ENCODE measurements at regions not wholly inside any gene's neighbourhood (a gene's known extent, or its start where the extent isn't known, plus 50 kb on each side); places are given as distances from the start of the nearest gene placed in this dataset.

DNA sequence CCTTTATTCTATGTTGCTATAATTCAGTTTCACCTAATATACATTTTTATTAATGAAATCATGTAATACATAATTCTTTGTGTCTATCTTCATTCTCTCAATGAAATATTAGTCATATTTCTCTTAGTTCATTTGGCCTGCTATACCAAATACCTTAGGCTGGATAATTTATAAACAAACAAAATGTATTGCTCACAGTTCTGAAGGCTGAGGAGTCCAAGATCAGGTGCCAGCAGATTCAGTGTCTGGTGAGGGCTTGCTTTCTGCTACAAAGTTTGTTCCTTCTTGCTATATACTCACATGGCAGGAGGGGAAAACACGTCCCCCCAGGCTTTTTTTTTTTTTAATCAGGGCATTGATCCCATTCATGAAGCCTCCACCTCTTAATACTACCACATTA is 143.4 kb upstream of the GRB10 start:
- no peaks in the 10 kb centered on the region for H3K36me3 ChIP-seq
- DNase-seq: no peak
- no peaks in the 10 kb centered on the region for H3K4me1 ChIP-seq
- no peak overlapping the region for H3K27ac ChIP-seq
- no peaks in the 10 kb centered on the region for H3K9me3 ChIP-seq
- TF ChIP-seq POLR2A (IDR thresholded peaks at IDR 0.05): no peak
- TF ChIP-seq, protein P1, sequence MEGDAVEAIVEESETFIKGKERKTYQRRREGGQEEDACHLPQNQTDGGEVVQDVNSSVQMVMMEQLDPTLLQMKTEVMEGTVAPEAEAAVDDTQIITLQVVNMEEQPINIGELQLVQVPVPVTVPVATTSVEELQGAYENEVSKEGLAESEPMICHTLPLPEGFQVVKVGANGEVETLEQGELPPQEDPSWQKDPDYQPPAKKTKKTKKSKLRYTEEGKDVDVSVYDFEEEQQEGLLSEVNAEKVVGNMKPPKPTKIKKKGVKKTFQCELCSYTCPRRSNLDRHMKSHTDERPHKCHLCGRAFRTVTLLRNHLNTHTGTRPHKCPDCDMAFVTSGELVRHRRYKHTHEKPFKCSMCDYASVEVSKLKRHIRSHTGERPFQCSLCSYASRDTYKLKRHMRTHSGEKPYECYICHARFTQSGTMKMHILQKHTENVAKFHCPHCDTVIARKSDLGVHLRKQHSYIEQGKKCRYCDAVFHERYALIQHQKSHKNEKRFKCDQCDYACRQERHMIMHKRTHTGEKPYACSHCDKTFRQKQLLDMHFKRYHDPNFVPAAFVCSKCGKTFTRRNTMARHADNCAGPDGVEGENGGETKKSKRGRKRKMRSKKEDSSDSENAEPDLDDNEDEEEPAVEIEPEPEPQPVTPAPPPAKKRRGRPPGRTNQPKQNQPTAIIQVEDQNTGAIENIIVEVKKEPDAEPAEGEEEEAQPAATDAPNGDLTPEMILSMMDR (IDR thresholded peaks at IDR 0.05 in 4 of 5, conservative IDR thresholded peaks at IDR 0.05 in 1 of 5): no peak
- no peak for ATAC-seq
- intact Hi-C loops (cut with DNase I; ENCODE audit: low total_unique reads): no loop called here
- H3K4me3 ChIP-seq: no peak overlapping the region
- in situ Hi-C loops (cut with MboI; ENCODE audit: low sequenced_read_pairs in 4 of 4): no loop called here
- H3K27me3 ChIP-seq: no peaks in the 10 kb centered on the region

DNA sequence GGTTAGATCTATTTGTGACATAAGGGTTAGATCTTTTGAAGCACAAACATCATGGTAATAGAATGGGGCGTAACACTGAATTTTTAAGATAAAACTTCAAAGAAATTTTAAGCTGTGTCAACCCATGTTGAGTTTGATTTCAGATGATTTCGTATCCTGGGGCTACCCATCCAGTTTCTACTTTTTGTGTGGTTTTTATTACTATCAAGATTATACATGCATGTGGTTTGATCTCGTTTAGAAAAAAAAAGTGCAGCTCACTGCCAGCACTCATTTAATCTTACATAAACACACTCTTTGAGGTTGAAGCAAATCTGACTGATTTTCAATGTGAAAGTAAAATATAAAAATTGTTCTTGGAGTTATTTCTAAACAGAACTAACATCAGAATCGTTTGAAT is 140.8 kb upstream of the GRB10 start:
- Histone ChIP-seq H3K4me1 (no peaks in the 10 kb centered on the region), H3K27ac (no peak overlapping the region), H3K36me3 (no peaks in the 10 kb centered on the region), H3K9me3 (no peaks in the 10 kb centered on the region), H3K27me3 (no peaks in the 10 kb centered on the region), H3K4me3 (no peak overlapping the region)
- intact Hi-C loops (cut with DNase I; ENCODE audit: low total_unique reads): no loop called here
- TF ChIP-seq, protein P1 (IDR thresholded peaks at IDR 0.05 in 4 of 5, conservative IDR thresholded peaks at IDR 0.05 in 1 of 5): no peak
- TF ChIP-seq POLR2A (IDR thresholded peaks at IDR 0.05): no peak
- DNase-seq: no peak
- ATAC-seq: no peak
- in situ Hi-C loops (cut with MboI; ENCODE audit: low sequenced_read_pairs in 4 of 4): no loop called here

DNA sequence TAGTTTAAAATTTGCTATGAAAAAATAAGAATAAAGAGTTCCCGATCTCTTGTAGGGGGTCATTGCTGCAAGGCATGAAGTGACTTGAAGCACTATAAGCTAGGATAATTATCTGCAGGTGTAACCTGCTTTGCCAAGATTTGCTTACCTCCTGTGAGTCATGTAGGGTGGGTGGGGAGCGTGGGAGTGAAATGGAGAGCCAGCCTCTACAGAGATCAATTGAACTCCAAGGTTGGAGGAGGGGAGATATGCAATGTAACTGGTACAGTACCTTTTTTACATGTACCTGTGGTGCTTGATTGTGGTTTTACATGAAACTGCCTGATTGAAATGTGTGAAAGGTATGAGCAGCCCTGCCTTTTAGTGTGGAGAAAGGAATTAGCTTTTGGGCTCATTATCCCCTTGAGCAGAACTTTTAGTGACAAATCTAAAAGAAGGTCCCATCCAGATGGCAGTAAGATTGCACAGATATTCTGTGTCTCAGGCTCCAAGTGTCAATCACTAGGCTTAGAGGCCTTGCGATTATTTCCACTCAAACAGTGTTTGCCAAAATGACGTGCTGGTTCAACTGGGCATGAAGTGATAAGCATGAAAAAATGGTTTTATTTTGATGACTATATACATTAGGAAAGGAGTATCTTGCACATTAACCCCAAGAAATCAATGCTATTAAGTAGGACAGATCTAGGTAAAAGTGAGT is 138.6 kb upstream of the GRB10 start:
- Histone ChIP-seq H3K36me3 (no peaks in the 10 kb centered on the region), H3K27me3 (no peaks in the 10 kb centered on the region), H3K4me3 (no peak overlapping the region), H3K4me1 (no peaks in the 10 kb centered on the region), H3K9me3 (no peaks in the 10 kb centered on the region), H3K27ac (no peak overlapping the region)
- DNase-seq (no peak), ATAC-seq (no peak)
- in situ Hi-C loops (cut with MboI; ENCODE audit: low sequenced_read_pairs in 4 of 4): no loop called here
- TF ChIP-seq, protein P1 (IDR thresholded peaks at IDR 0.05 in 4 of 5, conservative IDR thresholded peaks at IDR 0.05 in 1 of 5): no peak
- TF ChIP-seq POLR2A (IDR thresholded peaks at IDR 0.05): no peak
- intact Hi-C loops (cut with DNase I; ENCODE audit: low total_unique reads): no loop called here

DNA sequence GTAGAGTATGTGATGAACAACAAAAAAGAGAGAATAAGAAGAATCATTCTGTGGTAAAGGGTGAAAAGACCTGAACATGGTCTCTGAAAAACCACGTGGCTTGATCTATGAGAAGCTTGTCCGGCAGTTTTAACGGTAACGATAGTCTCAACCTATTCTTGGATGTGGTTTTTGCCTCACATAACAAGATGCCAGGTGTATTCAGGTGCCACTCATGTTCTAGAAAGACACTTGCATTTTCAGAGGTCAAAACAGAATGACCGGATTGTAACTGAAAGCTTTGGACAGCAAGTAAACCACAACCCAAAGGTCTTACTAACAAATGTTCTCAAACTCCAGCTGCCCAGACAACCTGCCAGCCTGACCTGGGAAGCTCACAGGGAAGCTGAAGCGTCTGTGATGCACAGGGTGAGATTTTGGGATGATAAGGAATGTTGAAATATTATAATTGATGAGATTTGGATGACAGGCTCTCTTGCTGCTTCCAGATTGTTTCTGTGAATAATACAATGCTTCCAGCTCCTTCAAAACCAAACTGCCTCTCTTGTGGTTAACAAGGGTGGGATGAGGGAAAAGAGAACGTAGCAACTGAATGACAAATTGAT is 137.4 kb upstream of the GRB10 start:
- H3K9me3 ChIP-seq: no peaks in the 10 kb centered on the region
- H3K4me1 ChIP-seq: no peaks in the 10 kb centered on the region
- TF ChIP-seq, protein P1 (IDR thresholded peaks at IDR 0.05 in 4 of 5, conservative IDR thresholded peaks at IDR 0.05 in 1 of 5): no peak
- TF ChIP-seq POLR2A (IDR thresholded peaks at IDR 0.05): no peak
- in situ Hi-C loops (cut with MboI; ENCODE audit: low sequenced_read_pairs in 4 of 4): no loop called here
- H3K27ac ChIP-seq: no peak overlapping the region
- H3K27me3 ChIP-seq: no peaks in the 10 kb centered on the region
- DNase-seq (no peak), ATAC-seq (no peak)
- no peaks in the 10 kb centered on the region for H3K36me3 ChIP-seq
- no peak overlapping the region for H3K4me3 ChIP-seq
- intact Hi-C loops (cut with DNase I; ENCODE audit: low total_unique reads): no loop called here

Measured in gastrocnemius medialis (tissue), 4 donors.